ENCODE measurements at regions not wholly inside any gene's neighbourhood (a gene's known extent, or its start where the extent isn't known, plus 50 kb on each side); places are given as distances from the start of the nearest gene placed in this dataset.

DNA sequence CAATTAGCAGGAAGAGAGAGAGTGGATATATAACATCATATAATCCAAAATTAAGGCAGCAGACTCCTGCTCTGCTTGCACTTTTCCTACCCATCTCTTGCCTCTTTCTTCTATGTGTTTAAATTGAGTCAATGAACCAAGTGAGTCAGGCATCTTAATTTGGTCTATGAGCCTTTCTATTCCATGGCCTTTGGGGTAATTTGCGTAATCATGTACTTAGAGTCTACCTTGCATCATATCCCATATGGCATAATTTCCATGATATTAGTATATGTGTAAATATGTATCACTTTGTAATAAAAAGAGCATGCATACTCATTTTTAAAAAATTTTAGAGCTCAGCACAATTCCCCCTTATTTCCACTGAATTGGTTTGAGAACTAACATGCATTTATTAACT, 555.2 kb downstream of the STK39 start:
- TF ChIP-seq, protein P1, sequence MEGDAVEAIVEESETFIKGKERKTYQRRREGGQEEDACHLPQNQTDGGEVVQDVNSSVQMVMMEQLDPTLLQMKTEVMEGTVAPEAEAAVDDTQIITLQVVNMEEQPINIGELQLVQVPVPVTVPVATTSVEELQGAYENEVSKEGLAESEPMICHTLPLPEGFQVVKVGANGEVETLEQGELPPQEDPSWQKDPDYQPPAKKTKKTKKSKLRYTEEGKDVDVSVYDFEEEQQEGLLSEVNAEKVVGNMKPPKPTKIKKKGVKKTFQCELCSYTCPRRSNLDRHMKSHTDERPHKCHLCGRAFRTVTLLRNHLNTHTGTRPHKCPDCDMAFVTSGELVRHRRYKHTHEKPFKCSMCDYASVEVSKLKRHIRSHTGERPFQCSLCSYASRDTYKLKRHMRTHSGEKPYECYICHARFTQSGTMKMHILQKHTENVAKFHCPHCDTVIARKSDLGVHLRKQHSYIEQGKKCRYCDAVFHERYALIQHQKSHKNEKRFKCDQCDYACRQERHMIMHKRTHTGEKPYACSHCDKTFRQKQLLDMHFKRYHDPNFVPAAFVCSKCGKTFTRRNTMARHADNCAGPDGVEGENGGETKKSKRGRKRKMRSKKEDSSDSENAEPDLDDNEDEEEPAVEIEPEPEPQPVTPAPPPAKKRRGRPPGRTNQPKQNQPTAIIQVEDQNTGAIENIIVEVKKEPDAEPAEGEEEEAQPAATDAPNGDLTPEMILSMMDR (IDR thresholded peaks at IDR 0.05; ENCODE audit: borderline replicate concordance) = no peak
- no peak for DNase-seq
- intact Hi-C loops (cut with micrococcal nuclease) = no loop called here

DNA sequence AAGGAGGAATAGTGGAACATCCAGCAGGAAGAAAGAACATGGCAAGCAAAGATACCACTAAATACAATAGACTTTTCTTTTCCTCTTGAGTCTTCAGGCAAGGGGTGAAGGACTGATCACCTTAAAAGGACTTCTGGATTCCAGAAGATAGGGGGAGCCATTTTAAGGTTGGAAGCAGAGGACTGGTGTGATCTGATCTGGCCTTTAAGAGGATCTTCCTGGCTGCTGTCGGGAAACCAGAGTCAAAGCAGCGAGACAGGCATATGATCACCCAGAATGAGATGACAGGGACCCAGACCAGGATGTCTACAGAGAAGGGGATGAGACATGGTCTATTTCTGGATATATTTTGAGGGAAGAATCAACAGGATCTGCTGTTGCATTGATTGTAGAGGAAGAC, 558.0 kb downstream of the STK39 start:
- Histone ChIP-seq H3K27ac (replicated peaks) (no peak overlapping the region), H3K27me3 (ENCODE audit: low read depth) (no peaks in the 10 kb centered on the region), H3K4me3 (no peak overlapping the region), H3K36me3 (no peaks in the 10 kb centered on the region), H3K9me3 (replicated peaks) (no peaks in the 10 kb centered on the region), H3K4me1 (no peaks in the 10 kb centered on the region)
- DNase-seq = no peak
- TF ChIP-seq, protein P1 (IDR thresholded peaks at IDR 0.05; ENCODE audit: borderline replicate concordance) = no peak
- intact Hi-C loops (cut with micrococcal nuclease) = no loop called here

More for the DNA sequence above, 555.2 kb downstream of the STK39 start:
- Histone ChIP-seq H3K4me1 (no peaks in the 10 kb centered on the region), H3K36me3 (no peaks in the 10 kb centered on the region), H3K9me3 (replicated peaks) (no peaks in the 10 kb centered on the region), H3K4me3 (no peak overlapping the region), H3K27ac (replicated peaks) (no peak overlapping the region), H3K27me3 (ENCODE audit: low read depth) (no peaks in the 10 kb centered on the region)

DNA sequence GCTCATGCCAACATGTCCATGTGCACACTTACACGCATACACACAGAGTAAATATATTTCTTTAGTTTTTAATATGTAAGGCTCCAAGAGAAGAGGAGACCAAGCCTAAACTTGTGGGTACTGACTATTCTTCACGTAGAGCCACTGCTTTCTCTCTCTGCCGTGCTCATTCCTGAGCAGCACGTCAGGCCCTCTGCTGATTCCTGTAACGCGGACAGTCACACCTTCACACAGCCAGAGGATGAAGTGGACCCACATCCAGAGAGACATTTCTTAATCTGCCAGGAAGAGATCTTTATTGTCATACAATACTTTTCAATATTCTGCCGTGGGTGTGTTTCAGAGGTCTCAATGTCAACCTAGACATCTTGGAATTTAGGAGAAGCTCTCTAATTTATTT, 560.7 kb downstream of the STK39 start:
- no peaks in the 10 kb centered on the region for H3K4me1 ChIP-seq
- no peaks in the 10 kb centered on the region for H3K9me3 ChIP-seq (replicated peaks)
- TF ChIP-seq, protein P1 (IDR thresholded peaks at IDR 0.05; ENCODE audit: borderline replicate concordance) = no peak
- no peak overlapping the region for H3K27ac ChIP-seq (replicated peaks)
- no peak overlapping the region for H3K4me3 ChIP-seq
- no peak for DNase-seq
- H3K27me3 ChIP-seq (ENCODE audit: low read depth) = no peaks in the 10 kb centered on the region
- no peaks in the 10 kb centered on the region for H3K36me3 ChIP-seq
- intact Hi-C loops (cut with micrococcal nuclease) = no loop called here

DNA sequence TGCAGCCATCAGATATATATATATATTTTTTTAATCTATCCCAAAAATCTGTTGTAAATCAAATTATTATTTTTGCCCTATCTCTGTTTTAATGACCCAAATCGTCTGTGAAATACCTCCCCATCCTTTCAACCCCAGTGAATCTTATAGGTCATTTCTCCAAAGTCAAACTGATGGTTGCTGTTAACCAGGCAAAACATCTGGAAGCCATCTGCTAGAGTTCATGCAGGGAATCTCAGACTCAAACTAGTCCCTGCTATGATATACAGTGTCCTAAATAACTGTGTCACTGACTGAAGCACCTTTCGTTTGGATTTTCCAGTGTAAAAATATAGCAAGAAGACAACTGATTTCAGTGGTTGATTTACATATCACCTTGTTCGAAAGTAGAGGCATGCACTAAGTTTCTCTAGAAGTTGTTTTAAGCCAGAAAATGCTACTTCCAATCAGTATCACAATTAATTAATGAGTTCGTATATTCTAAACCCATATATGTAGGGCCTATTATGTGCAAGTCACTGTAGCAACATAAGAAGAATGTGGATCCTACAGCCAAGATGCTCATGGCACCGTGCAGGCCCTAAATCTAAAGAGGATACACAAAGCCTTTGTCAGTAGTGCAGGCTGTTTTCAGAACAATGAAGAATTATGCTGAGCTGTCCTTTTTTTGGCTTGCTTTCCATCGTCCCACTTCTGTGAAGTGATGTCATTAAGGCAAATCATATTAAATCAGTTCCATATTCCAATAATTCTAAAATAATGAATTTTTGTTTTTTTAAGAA, 566.0 kb downstream of the STK39 start:
- no peaks in the 10 kb centered on the region for H3K4me1 ChIP-seq
- H3K27ac ChIP-seq (replicated peaks) = no peak overlapping the region
- no peaks in the 10 kb centered on the region for H3K9me3 ChIP-seq (replicated peaks)
- no peaks in the 10 kb centered on the region for H3K27me3 ChIP-seq (ENCODE audit: low read depth)
- TF ChIP-seq, protein P1 (IDR thresholded peaks at IDR 0.05; ENCODE audit: borderline replicate concordance) = no peak
- no peak for DNase-seq
- intact Hi-C loops (cut with micrococcal nuclease) = no loop called here
- H3K36me3 ChIP-seq = no peaks in the 10 kb centered on the region
- H3K4me3 ChIP-seq = no peak overlapping the region

DNA sequence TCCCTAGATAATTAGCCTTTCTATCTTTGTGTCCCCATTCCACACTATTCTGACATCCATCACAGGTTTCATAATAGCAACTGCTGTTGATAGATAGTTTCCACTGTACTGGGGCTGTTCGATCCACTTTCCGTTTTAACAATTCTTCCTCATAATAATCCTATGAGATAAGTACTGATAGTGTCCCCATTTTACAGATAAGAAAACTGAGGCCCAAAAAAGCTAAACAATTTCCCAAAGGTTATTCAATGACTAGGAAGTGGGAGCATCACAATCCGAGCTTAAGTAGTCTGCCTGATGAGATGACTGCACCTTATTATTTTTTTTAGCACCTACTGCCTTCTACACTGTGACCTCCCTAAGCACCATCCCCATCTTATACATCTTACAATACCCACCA, 569.2 kb downstream of the STK39 start:
- no peak for DNase-seq
- no peaks in the 10 kb centered on the region for H3K36me3 ChIP-seq
- no peaks in the 10 kb centered on the region for H3K9me3 ChIP-seq (replicated peaks)
- no peaks in the 10 kb centered on the region for H3K27me3 ChIP-seq (ENCODE audit: low read depth)
- TF ChIP-seq, protein P1 (IDR thresholded peaks at IDR 0.05; ENCODE audit: borderline replicate concordance) = no peak
- no peak overlapping the region for H3K4me3 ChIP-seq
- intact Hi-C loops (cut with micrococcal nuclease) = no loop called here
- H3K27ac ChIP-seq (replicated peaks) = no peak overlapping the region
- H3K4me1 ChIP-seq = no peaks in the 10 kb centered on the region

Measured in left ventricle myocardium inferior (tissue), 1 donor.